Breast epithelium (tissue), 4 donors: ENCODE measurements at regions not wholly inside any gene's neighbourhood (a gene's known extent, or its start where the extent isn't known, plus 50 kb on each side); places are given as distances from the start of the nearest gene placed in this dataset.

Experiments used
- DNase-seq, 2 donors: peaks; one replicate each; pipeline ENCODE4 v3.0.0-alpha.2; 2019; ENCODE audit warnings: low spot score in 2 of 2
- H3K27ac ChIP-seq, 2 donors: fragments of 200-600 bp; sonication (generic) in 1 of 2; one replicate each; pipeline ENCODE4 v1.5.1; 2016 to 2019; ENCODE audit warnings: mild to moderate bottlenecking in 1 of 2
- H3K27me3 ChIP-seq, 2 donors: fragments of 200-600 bp; sonication (generic) in 1 of 2; one replicate each; pipeline versions ENCODE4 v1.5.1 to v1.6.0; 2017 to 2019; ENCODE audit warnings: control low read depth in 1 of 2, mild to moderate bottlenecking in 1 of 2
- H3K36me3 ChIP-seq: fragments of 200-600 bp; one replicate; pipeline ENCODE4 v1.5.1; 2019
- H3K4me1 ChIP-seq, 2 donors: fragments of 200-600 bp; sonication (generic); one replicate each; pipeline ENCODE4 v1.5.1; 2016 to 2019; ENCODE audit warnings: control low read depth in 1 of 2
- H3K4me3 ChIP-seq, 3 donors: fragments of 200-600 bp; sonication (generic); 1 replicate in 2 of 3; 2 replicates in 1 of 3; pipeline ENCODE4 v1.5.1; 2016 to 2019; ENCODE audit warnings: mild to moderate bottlenecking in 3 of 3, moderate library complexity in 2 of 3
- H3K9me3 ChIP-seq, 2 donors: fragments of 200-600 bp; sonication (generic) in 1 of 2; one replicate each; pipeline ENCODE4 v1.5.1; 2016 to 2019; ENCODE audit warnings: control low read depth in 1 of 2
- CTCF ChIP-seq, 3 donors: fragments of 450-650 bp; IDR thresholded peaks; one replicate each; pipeline ENCODE4 v1.5.1; 2016 to 2017; ENCODE audit warnings: antibody characterized with exemption in 3 of 3, mild to moderate bottlenecking in 3 of 3, moderate library complexity in 3 of 3
- POLR2A ChIP-seq: fragments of 450-650 bp; IDR thresholded peaks from one replicate; pipeline ENCODE4 v1.6.1; 2016; ENCODE audit warnings: antibody characterized with exemption, mild to moderate bottlenecking, moderate library complexity
- POLR2AphosphoS5 ChIP-seq, 3 donors: sonication (generic); formaldehyde crosslinking; IDR thresholded peaks; one replicate each; pipeline ENCODE4 v1.6.1; 2017; ENCODE audit warnings: antibody characterized with exemption in 3 of 3
- intact Hi-C: fragments of 100-400 bp; cut with DNase I; formaldehyde crosslinking; loops from one replicate; pipeline ENCODE4 v1.15.1; 2023; ENCODE audit warnings: low total_unique reads

DNA sequence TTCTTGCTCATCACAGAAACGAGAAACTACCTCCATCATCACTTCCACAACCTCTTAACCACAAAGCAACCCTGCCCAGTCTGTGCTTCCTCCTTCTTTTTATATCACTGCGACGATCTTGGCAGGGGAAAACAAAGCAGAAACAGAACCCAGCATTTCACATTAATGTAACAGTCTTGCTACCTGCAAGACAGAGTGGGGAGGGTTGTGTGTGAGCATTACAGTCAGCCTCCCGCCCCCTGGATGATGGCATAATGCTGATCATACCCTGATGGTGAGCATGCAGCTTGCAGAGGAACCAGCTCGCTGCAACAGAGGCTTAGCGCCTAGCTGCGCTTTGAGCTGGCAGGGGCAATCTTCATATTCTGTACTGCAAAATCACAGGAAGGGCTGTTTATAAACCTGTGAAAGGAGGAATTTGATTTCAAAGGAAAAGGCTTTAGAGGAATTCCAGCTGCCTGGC is 376.1 kb downstream of the IRS1 start:
- Histone ChIP-seq H3K27ac (no peak overlapping the region), H3K9me3 (no peaks in the 10 kb centered on the region), H3K27me3 (no peaks in the 10 kb centered on the region), H3K4me3 (peak overlapping the region in 2 of 3 donors; percentile 8 to 40), H3K4me1 (no peaks in the 10 kb centered on the region), H3K36me3 (no peaks in the 10 kb centered on the region)
- no peak for TF ChIP-seq CTCF (IDR thresholded peaks at IDR 0.05)
- peak in 1 of 3 donors; percentile 8 for TF ChIP-seq POLR2AphosphoS5 (IDR thresholded peaks at IDR 0.05)
- intact Hi-C loops = no loop called here
- peak in 1 of 2 donors; percentile 18 for DNase-seq

DNA sequence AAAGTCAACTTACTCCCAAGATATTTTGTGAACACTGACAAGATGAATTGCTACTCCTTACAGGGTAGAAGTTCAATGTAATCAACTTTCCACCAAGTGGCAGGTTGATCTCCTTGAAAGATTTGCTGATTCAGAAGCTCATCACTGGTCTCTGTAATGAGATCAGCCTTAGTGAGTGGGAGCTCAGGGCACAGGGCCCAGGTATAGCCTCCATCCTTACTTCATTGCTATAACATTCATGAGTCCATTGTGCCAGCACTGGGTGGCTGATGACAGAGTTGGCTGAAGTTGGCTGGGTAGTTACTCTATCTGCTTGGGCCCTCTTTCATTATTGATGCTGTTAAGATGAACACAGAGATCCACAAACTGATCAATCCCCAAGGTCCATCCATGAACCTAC is 379.0 kb downstream of the IRS1 start:
- intact Hi-C loops = no loop called here

GRCh38 chr2:226418521-226418920 is 381.1 kb downstream of the IRS1 start:
- Histone ChIP-seq H3K9me3 (no peaks in the 10 kb centered on the region), H3K4me3 (no peak overlapping the region), H3K27ac (no peak overlapping the region), H3K27me3 (no peaks in the 10 kb centered on the region), H3K36me3 (no peaks in the 10 kb centered on the region), H3K4me1 (no peaks in the 10 kb centered on the region)
- no peak for DNase-seq
- no peak for TF ChIP-seq POLR2AphosphoS5 (IDR thresholded peaks at IDR 0.05)
- TF ChIP-seq CTCF (IDR thresholded peaks at IDR 0.05) = no peak
- no peak for TF ChIP-seq POLR2A
- intact Hi-C loops = no loop called here

More for the DNA sequence above, 379.0 kb downstream of the IRS1 start:
- H3K4me1 ChIP-seq = no peaks in the 10 kb centered on the region
- no peaks in the 10 kb centered on the region for H3K27me3 ChIP-seq
- no peaks in the 10 kb centered on the region for H3K9me3 ChIP-seq
- no peaks in the 10 kb centered on the region for H3K36me3 ChIP-seq
- H3K4me3 ChIP-seq = no peak overlapping the region
- H3K27ac ChIP-seq = no peak overlapping the region
- TF ChIP-seq POLR2AphosphoS5 (IDR thresholded peaks at IDR 0.05) = no peak
- no peak for TF ChIP-seq CTCF (IDR thresholded peaks at IDR 0.05)
- TF ChIP-seq POLR2A = no peak
- DNase-seq = no peak

DNA sequence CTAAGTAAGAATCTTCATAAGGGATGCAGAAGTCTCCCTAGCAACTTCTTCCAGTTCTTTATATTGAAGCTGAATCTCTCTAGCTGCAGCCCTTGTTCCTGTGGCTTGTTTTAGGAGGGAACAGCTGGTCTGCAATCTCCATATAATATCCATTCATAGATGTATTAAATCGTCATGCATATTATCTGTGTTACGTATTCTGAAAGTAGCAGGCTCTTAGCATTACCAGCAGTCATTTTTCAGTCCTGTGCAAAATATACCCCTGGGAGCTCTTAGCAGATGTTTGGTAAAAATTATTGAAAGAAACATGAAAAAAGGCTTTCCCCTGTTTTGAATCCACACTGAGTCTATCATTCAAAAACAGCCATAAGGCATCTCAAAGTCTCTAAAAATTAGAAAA is 385.3 kb downstream of the IRS1 start:
- Histone ChIP-seq H3K4me3 (no peak overlapping the region), H3K27me3 (no peaks in the 10 kb centered on the region), H3K4me1 (no peaks in the 10 kb centered on the region), H3K36me3 (no peaks in the 10 kb centered on the region), H3K27ac (no peak overlapping the region), H3K9me3 (no peaks in the 10 kb centered on the region)
- DNase-seq = no peak
- intact Hi-C loops = no loop called here
- no peak for TF ChIP-seq POLR2A
- TF ChIP-seq POLR2AphosphoS5 (IDR thresholded peaks at IDR 0.05) = no peak
- no peak for TF ChIP-seq CTCF (IDR thresholded peaks at IDR 0.05)

DNA sequence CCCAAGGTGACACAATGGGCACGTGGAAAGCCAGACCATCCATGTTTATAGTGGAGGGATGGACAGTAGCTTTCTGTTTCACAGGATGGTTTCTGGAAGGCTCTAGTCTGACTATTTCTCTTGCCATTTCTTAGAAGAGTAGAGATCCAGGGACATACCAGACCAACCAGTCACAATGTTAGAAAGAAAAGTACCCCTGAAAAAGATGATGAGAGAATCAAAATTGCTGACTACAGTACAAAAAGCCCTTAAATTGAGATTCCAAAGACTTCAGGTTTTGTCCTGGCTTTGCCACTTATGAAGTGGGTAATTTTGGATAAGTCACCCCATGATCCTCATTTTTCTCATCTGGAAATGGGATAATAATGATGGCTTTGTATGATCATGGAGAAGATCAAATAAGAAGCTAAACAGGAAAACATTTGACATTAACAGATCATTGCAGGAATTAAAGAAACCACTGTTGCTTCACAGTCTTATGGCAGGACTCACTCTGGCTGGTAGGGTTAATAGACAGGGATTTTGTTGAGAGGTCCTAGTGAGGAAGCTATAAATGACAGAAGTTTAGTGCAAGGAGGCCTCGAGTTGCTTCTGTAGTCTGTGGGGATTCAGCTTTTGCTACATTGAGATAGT is 386.0 kb downstream of the IRS1 start:
- no peak for DNase-seq
- no peak for TF ChIP-seq CTCF (IDR thresholded peaks at IDR 0.05)
- TF ChIP-seq POLR2AphosphoS5 (IDR thresholded peaks at IDR 0.05) = no peak
- no peak for TF ChIP-seq POLR2A
- intact Hi-C loops = no loop called here
- Histone ChIP-seq H3K27me3 (no peaks in the 10 kb centered on the region), H3K27ac (no peak overlapping the region), H3K4me3 (no peak overlapping the region), H3K4me1 (no peaks in the 10 kb centered on the region), H3K36me3 (no peaks in the 10 kb centered on the region), H3K9me3 (no peaks in the 10 kb centered on the region)
